ENCODE measurements at regions not wholly inside any gene's neighbourhood (a gene's known extent, or its start where the extent isn't known, plus 50 kb on each side); places are given as distances from the start of the nearest gene placed in this dataset.

- DNase-seq = no peak
Measured at GRCh38 chr11:81495699-81496292, 1237.9 kb downstream of the FAM181B start.

- no peak for DNase-seq
Measured at GRCh38 chr11:81494431-81494830, 1239.2 kb downstream of the FAM181B start.

GRCh38 chr11:81492923-81493445 is 1240.7 kb downstream of the FAM181B start:
- no peak for DNase-seq

GRCh38 chr11:81487109-81487508 is 1246.6 kb downstream of the FAM181B start:
- no peak for DNase-seq

- no peak for DNase-seq
Measured at GRCh38 chr11:81484196-81484595, 1249.5 kb downstream of the FAM181B start.

GRCh38 chr11:81477277-81477676 is 1256.4 kb downstream of the FAM181B start:
- DNase-seq = no peak

GRCh38 chr11:81476345-81476744 is 1257.3 kb downstream of the FAM181B start:
- no peak for DNase-seq

- no peak for DNase-seq
Measured at GRCh38 chr11:81472646-81473045, 1261.0 kb downstream of the FAM181B start.

GRCh38 chr11:81470446-81470845 is 1263.2 kb downstream of the FAM181B start:
- no peak for DNase-seq

GRCh38 chr11:81459766-81460306 is 1273.8 kb downstream of the FAM181B start:
- DNase-seq = no peak

GRCh38 chr11:81449588-81450156 is 1284.0 kb downstream of the FAM181B start:
- DNase-seq = no peak

- DNase-seq = no peak
Measured at GRCh38 chr11:81444297-81444696, 1289.4 kb downstream of the FAM181B start.

GRCh38 chr11:81432333-81432732 is 1301.3 kb downstream of the FAM181B start:
- no peak for DNase-seq

- no peak for DNase-seq
Measured at GRCh38 chr11:81424822-81425221, 1308.8 kb downstream of the FAM181B start.

GRCh38 chr11:81422402-81422801 is 1311.3 kb downstream of the FAM181B start:
- DNase-seq = no peak

- DNase-seq = no peak
Measured at GRCh38 chr11:81421251-81421860, 1312.3 kb downstream of the FAM181B start.

GRCh38 chr11:81420668-81421250 is 1312.9 kb downstream of the FAM181B start:
- no peak for DNase-seq

GRCh38 chr11:81397316-81397715 is 1336.3 kb downstream of the FAM181B start:
- no peak for DNase-seq

- no peak for DNase-seq
Measured at GRCh38 chr11:81394311-81394710, 1339.4 kb downstream of the FAM181B start.

GRCh38 chr11:81388326-81388725 is 1345.3 kb downstream of the FAM181B start:
- DNase-seq = no peak

GRCh38 chr11:81380395-81380794 is 1353.3 kb downstream of the FAM181B start:
- DNase-seq = no peak

- no peak for DNase-seq
Measured at GRCh38 chr11:81377418-81377817, 1356.2 kb downstream of the FAM181B start.

- DNase-seq = no peak
Measured at GRCh38 chr11:81373986-81374385, 1359.7 kb downstream of the FAM181B start.

- no peak for DNase-seq
Measured at GRCh38 chr11:81368192-81368591, 1365.5 kb downstream of the FAM181B start.
